Progenitor cell of endocrine pancreas (in vitro differentiated cells): ENCODE measurements at regions not wholly inside any gene's neighbourhood (a gene's known extent, or its start where the extent isn't known, plus 50 kb on each side); places are given as distances from the start of the nearest gene placed in this dataset.

Experiments used
- DNase-seq: peaks from one replicate; pipeline ENCODE4 v3.0.0; 2021; ENCODE audit warnings: low spot score; ENCODE audit not compliant: unreplicated experiment
- H3K27ac Mint-ChIP-seq: 2 replicates; pipeline ENCODE4 v1.8.0; 2021; ENCODE audit warnings: mild to moderate bottlenecking, moderate library complexity, mixed read lengths
- H3K27me3 Mint-ChIP-seq: 2 replicates; pipeline ENCODE4 v1.8.0; 2021; ENCODE audit warnings: mixed read lengths
- H3K36me3 Mint-ChIP-seq: 2 replicates; pipeline ENCODE4 v1.8.0; 2022; ENCODE audit warnings: mixed read lengths; ENCODE audit not compliant: insufficient read depth
- H3K4me1 Mint-ChIP-seq: 2 replicates; pipeline ENCODE4 v1.8.0; 2021; ENCODE audit warnings: low read depth, mixed read lengths
- H3K4me3 Mint-ChIP-seq: 2 replicates; pipeline ENCODE4 v1.8.0; 2021; ENCODE audit warnings: low read depth, mild to moderate bottlenecking, moderate library complexity, mixed read lengths
- H3K9me3 Mint-ChIP-seq: 2 replicates; pipeline ENCODE4 v1.8.0; 2021; ENCODE audit warnings: low read depth, mixed read lengths
- TF ChIP-seq, protein P1 (sequence below): fragments of 200-600 bp; sonication (generic); IDR thresholded peaks from one replicate; pipeline ENCODE4 v1.5.0; 2021; ENCODE audit warnings: antibody characterized with exemption, mild to moderate bottlenecking; ENCODE audit not compliant: unreplicated experiment

DNA sequence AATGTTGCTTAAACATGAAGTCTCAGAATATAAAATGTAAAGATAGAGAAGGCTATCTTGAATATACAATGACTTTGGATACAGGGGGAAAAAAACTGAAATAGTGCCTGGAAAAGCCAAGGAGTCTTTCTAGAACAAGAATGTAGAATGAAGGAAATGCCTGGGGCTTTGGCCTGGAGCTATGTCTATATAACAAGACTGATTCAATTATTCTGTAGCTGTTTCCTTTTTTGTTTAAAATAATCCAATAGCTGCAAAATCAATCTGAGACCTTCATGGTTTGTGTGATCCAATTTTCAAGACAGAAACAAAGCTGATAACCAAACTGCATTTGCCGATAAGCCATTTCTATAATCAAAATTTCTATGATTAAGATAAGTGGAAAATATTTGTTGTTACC is 530.9 kb upstream of the NBEA start:
- H3K4me3 Mint-ChIP-seq, result no peak overlapping the region
- no peak overlapping the region for H3K27ac Mint-ChIP-seq
- H3K4me1 Mint-ChIP-seq, result peaks cover 1% of the 10 kb centered on the region
- DNase-seq, result no peak
- no peaks in the 10 kb centered on the region for H3K36me3 Mint-ChIP-seq
- peaks cover 3% of the 10 kb centered on the region for H3K9me3 Mint-ChIP-seq
- H3K27me3 Mint-ChIP-seq, result no peaks in the 10 kb centered on the region
- TF ChIP-seq, protein P1, sequence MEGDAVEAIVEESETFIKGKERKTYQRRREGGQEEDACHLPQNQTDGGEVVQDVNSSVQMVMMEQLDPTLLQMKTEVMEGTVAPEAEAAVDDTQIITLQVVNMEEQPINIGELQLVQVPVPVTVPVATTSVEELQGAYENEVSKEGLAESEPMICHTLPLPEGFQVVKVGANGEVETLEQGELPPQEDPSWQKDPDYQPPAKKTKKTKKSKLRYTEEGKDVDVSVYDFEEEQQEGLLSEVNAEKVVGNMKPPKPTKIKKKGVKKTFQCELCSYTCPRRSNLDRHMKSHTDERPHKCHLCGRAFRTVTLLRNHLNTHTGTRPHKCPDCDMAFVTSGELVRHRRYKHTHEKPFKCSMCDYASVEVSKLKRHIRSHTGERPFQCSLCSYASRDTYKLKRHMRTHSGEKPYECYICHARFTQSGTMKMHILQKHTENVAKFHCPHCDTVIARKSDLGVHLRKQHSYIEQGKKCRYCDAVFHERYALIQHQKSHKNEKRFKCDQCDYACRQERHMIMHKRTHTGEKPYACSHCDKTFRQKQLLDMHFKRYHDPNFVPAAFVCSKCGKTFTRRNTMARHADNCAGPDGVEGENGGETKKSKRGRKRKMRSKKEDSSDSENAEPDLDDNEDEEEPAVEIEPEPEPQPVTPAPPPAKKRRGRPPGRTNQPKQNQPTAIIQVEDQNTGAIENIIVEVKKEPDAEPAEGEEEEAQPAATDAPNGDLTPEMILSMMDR, result no peak

DNA sequence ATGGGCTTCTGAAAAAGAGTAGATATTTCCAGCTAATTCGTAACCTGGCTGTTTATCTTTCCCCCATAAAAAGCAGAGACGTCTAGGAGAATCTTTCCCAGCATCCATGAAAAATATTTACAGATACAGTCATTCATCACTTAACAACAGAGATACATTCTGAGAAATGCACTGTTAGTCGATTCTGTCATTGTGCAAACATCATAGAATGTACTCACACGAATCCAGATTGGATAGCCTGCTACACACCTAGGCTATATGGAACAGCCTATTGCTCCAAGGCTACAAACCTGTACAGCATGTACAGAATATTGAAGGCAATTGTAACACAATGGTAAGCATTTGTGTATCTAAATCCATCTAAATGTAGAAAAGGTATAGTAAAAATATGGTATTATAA is 530.2 kb upstream of the NBEA start:
- Mint-ChIP-seq H3K4me1 (peaks cover 1% of the 10 kb centered on the region), H3K4me3 (no peak overlapping the region), H3K27me3 (no peaks in the 10 kb centered on the region), H3K36me3 (no peaks in the 10 kb centered on the region), H3K27ac (no peak overlapping the region), H3K9me3 (peaks cover 3% of the 10 kb centered on the region)
- DNase-seq, result no peak
- TF ChIP-seq, protein P1, result no peak

DNA sequence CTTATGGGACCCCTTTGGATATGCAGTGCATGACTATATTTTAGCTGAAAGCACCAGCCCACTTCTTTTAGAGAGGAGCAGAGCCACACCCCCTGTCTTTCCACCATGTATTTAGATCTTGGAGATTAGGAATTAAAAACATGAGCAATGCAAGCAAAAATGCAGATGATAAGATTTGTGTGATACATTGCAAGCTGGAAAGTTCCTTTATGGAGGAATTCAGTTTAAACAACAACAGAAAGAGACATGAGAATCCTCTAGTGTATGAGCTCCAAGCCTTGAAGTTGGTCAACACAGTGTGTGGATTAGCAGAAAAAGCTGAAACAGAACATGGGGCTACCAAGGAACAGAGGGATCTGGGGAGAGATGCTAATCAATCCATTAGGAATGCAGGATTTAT is 529.8 kb upstream of the NBEA start:
- Mint-ChIP-seq H3K9me3 (peaks cover 2% of the 10 kb centered on the region), H3K4me3 (no peak overlapping the region), H3K27ac (no peak overlapping the region), H3K4me1 (peaks cover 1% of the 10 kb centered on the region), H3K36me3 (no peaks in the 10 kb centered on the region), H3K27me3 (no peaks in the 10 kb centered on the region)
- DNase-seq, result no peak
- TF ChIP-seq, protein P1, result no peak

DNA sequence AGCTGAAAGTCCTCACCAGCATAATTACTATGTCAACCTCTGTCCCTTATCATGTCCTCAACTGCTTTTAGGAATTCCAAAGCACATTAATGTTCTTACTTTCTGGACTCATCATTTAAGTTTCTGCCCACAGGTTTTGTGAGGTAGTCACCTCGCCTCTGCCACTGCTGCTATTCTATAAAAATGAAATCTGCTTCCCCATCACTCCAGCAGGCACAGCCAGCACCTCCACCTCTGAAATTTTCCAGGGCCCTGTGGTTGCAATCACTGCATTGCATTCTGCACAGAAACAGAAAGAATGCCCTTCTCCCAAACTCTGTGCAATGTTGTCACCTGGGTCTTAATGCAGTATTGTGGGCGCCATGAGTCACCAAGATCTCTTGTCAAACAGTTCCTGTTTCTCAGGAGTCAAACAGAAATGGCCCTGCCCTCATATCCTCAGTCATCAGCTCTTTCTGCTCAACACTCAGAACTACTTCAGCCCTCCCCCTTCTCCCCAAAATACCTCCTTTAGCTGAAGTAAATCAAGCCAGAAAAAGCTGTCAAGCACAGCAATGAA is 529.2 kb upstream of the NBEA start:
- TF ChIP-seq, protein P1, result no peak
- no peaks in the 10 kb centered on the region for H3K9me3 Mint-ChIP-seq
- no peaks in the 10 kb centered on the region for H3K27me3 Mint-ChIP-seq
- H3K27ac Mint-ChIP-seq, result no peak overlapping the region
- no peak for DNase-seq
- H3K36me3 Mint-ChIP-seq, result no peaks in the 10 kb centered on the region
- H3K4me1 Mint-ChIP-seq, result peaks cover 1% of the 10 kb centered on the region
- no peak overlapping the region for H3K4me3 Mint-ChIP-seq

DNA sequence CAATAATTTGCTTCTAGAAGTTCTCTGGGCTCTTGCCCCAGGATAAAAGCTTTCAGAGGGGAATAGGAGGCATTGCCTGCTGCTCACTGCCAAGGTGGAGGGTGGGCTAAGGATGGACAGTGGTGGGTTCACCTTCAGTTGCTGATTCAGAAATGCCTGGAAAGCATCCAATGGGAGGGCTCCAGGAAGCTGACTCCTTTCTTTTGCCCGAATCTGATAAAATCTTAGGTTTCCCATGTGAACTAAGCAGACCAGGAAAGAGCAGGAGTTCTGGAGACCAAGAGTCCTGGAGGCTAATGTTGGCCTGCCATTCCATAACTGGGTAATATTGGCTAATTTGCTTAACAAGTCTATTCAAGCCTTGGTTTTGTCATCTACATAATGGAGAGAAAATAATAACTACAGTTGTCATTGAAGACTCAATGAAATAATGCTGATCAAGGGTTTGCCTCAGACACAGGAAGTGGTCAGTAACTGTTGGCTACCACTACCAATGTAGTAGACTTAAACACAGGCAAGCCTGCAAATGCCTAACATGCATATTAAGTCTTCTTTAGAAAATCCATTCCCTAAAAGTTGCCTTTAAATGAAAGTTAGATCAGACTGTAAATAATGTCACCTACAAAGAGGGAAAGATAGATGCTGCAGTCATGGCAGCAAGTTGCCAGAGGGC is 528.4 kb upstream of the NBEA start:
- DNase-seq, result no peak
- Mint-ChIP-seq H3K4me1 (peaks cover 1% of the 10 kb centered on the region), H3K36me3 (no peaks in the 10 kb centered on the region), H3K27ac (no peak overlapping the region), H3K27me3 (no peaks in the 10 kb centered on the region), H3K9me3 (no peaks in the 10 kb centered on the region), H3K4me3 (no peak overlapping the region)
- TF ChIP-seq, protein P1, result no peak
